D341Med (cell line): ENCODE measurements at regions not wholly inside any gene's neighbourhood (a gene's known extent, or its start where the extent isn't known, plus 50 kb on each side); places are given as distances from the start of the nearest gene placed in this dataset.

Experiments used
- DNase-seq: peaks from one replicate; pipeline ENCODE4 v3.0.0; 2012; ENCODE audit warnings: low spot score

- DNase-seq = no peak
Observed at GRCh38 chr9:26313108-26313507, 579.5 kb downstream of the CAAP1 start.

GRCh38 chr9:26311463-26311995 is 581.1 kb downstream of the CAAP1 start:
- no peak for DNase-seq

- DNase-seq = no peak
Observed at GRCh38 chr9:26310294-26310693, 582.3 kb downstream of the CAAP1 start.

- no peak for DNase-seq
Observed at GRCh38 chr9:26308328-26308727, 584.3 kb downstream of the CAAP1 start.

GRCh38 chr9:26301659-26302058 is 590.9 kb downstream of the CAAP1 start:
- no peak for DNase-seq

- DNase-seq = no peak
Observed at GRCh38 chr9:26301046-26301445, 591.6 kb downstream of the CAAP1 start.

- no peak for DNase-seq
Observed at GRCh38 chr9:26296910-26297572, 595.6 kb downstream of the CAAP1 start.

GRCh38 chr9:26292943-26293342 is 599.7 kb downstream of the CAAP1 start:
- peak; percentile 25 for DNase-seq

- no peak for DNase-seq
Observed at GRCh38 chr9:26271495-26272122, 593.4 kb upstream of the TUSC1 start.

- DNase-seq = no peak
Observed at GRCh38 chr9:26266146-26266793, 588.0 kb upstream of the TUSC1 start.

- DNase-seq = no peak
Observed at GRCh38 chr9:26264709-26265601, 586.7 kb upstream of the TUSC1 start.

- no peak for DNase-seq
Observed at GRCh38 chr9:26263478-26263877, 585.2 kb upstream of the TUSC1 start.

GRCh38 chr9:26262421-26263107 is 584.3 kb upstream of the TUSC1 start:
- DNase-seq = no peak

- DNase-seq = no peak
Observed at GRCh38 chr9:26261503-26262330, 583.5 kb upstream of the TUSC1 start.

- no peak for DNase-seq
Observed at GRCh38 chr9:26260238-26260637, 582.0 kb upstream of the TUSC1 start.

GRCh38 chr9:26247861-26248260 is 569.6 kb upstream of the TUSC1 start:
- DNase-seq = no peak

GRCh38 chr9:26244661-26245451 is 566.6 kb upstream of the TUSC1 start:
- DNase-seq = no peak

GRCh38 chr9:26243726-26244125 is 565.5 kb upstream of the TUSC1 start:
- no peak for DNase-seq

- no peak for DNase-seq
Observed at GRCh38 chr9:26243029-26243697, 564.9 kb upstream of the TUSC1 start.
